ENCODE measurements at regions not wholly inside any gene's neighbourhood (a gene's known extent, or its start where the extent isn't known, plus 50 kb on each side); places are given as distances from the start of the nearest gene placed in this dataset.

DNA sequence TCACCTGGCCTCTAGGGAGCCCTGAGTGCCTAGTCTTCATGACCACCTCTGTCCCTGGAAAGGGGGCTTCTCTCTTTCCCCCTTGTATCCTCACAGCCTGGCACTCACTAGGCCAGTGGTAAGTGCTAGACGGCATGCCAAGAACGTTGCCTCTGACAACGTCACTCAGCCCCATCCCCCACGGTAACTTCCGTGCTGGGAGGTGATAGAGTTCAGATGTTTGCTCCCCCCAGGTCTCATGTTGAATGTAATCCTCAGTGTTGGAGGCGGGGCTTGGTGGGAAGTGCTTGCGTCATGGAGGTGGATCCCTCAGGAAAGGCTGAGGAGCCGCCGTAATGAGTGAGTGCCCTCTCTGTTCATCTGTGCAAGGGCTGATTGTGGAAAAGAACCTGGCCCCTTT lies 343.3 kb upstream of the MKI67 start:
- no peak for DNase-seq

DNA sequence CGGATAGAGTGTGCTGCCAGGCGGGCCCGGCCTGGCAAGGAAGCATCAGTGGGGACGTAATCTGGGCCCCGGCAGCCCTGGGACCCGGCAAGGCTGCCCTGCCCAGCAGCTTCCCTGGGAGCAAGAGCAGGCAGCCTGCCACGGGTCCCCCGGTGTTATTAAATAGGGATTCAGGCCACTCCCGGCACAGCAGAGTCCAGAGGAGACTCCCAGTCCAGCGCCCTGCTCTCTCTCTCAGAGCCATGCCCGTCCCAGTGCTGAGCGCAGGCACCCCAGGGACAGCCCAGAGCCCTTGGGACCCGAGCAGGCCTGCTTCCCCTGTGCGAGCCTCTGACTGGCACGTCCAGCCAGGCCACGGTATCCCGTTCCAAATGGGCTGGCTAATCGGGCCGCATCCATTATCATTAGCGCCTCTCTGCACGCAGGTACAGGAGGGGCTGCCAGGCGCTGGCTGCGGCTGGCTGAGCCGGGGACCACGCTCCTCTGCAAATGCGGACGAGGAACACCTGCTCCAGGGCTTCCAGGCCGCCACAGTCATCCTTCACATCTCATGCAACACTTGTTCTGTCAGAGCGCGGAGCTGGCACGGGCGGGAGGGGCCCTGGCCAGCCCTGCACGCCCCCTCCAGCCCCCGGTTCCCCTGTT lies 344.2 kb upstream of the MKI67 start:
- no peak for DNase-seq

DNA sequence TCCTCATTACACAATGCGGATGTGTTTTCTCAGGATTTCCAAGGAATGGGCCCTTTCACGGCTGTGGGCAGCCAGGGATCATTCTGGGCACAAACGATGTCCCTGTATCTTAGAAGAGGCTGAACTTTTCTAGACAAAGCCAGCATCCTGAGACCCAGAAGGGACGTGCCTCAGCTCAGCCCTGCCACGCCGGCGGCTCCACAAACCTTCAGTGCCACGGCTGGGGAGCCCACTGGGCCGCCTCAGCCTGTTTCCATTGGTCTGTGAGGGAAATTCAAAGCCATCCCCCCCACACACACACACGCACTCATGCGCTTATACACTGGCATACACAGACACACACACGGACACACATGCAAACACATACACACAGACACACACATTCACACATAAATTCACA lies 344.9 kb upstream of the MKI67 start:
- DNase-seq, result no peak

DNA sequence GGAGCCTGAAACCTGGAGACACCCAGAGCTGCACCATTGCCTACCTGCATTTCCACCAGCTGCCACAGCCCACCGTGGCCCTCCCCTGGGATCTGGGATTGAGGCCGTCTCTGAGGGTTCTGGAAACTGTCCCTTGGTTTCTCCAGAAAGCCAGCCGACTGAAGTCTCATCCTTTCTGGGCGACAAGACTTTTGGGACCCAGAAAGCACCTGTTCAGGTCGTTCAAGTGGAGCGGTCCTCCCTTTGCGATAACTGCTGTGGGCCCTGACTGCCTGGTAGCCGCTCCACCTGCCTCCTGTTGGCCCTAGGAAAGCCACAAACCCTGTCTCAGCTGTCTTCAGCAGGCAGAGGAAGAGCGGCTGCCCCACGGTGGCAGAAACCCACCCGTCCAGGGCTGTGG lies 346.0 kb upstream of the MKI67 start:
- no peak for DNase-seq

DNA sequence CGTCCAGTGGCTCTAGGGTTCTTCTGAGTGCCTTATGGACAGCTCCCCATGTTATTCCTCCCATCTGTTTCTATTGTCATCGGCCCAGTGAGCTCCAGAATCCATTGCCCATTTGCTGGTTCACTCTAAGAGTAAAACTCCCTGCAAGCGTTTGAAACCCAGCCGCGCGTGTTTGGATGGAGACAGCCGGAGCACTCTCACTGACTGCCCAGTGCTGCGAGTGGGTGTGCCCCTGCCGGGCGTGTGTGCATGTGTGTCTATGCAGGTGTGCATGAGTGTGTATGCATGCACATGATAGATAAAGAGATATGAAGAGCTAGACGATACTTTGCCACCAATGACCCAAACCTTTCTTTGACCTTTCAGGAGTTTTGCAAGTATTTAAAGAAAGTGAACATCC lies 347.2 kb upstream of the MKI67 start:
- no peak for DNase-seq

DNA sequence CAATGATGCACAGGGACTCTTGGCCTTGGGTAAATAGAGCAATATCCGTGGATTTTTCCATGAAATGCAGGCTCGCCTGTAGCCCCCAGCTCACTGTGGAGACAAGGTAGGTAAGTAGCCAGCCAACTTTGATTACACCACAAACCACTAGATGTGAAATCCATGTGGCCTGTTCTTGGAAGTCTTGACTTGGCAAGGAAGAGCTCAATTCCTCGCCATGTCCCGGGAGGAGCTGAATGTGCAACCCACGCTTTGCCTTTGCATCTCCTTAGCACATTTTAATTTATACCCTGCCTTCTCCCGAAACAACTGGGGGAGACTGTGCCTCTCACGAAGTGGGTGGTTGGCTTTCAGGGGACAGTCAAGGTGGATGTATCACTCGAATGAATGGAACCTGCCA lies 347.7 kb upstream of the MKI67 start:
- DNase-seq, result no peak

DNA sequence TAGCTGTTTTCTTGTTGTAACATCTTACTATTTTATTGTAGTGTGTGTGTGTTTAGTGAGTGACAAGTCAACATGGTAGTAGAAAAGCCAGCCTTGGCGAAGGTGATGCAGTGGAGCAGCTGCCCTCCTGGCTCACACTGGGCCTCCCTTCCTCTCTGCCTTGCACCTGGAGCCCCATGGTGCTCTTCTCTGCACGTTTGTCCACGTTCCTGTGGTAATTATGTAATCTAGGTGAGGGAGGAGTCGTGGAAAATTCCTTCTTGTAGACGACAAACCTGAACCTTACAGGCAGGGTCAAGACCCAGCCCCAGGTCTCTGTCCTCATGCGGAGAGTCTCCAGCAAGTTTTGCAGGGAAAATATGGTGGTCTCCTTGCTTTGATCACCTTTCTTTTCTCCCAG lies 348.3 kb upstream of the MKI67 start:
- no peak for DNase-seq

DNA sequence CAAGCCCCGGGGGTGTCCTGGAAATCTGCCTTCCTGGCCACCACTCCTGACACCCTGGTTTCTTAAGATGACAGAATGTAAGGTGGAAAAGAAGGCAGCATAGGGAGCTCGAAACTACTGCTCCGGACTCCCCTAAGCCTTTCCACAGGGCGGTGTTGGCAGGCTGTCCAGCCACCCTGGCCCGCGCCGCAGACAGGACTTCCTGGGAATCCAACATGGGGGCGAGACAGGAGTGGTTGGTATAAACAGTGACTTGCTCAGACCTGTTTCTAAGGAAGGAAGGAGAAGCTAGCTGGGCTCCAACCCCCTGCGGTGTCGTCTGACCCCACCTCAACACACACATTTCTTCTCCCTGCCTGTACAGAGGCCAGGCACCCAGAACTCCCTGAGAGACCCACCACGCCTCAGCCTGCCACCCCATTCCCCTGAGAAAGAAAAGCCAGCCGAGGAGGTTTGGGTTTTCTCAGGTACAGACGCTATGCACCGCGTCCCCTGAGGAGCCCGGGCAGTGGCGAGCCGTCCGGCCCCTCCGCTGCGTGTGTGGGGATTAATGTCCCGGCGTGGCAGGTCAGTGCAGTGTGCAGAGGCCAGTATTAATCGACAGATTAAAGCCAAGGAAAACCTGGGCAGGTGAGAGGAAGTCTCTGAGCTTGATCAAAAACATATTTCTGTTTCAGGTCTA lies 349.6 kb upstream of the MKI67 start:
- no peak for DNase-seq

DNA sequence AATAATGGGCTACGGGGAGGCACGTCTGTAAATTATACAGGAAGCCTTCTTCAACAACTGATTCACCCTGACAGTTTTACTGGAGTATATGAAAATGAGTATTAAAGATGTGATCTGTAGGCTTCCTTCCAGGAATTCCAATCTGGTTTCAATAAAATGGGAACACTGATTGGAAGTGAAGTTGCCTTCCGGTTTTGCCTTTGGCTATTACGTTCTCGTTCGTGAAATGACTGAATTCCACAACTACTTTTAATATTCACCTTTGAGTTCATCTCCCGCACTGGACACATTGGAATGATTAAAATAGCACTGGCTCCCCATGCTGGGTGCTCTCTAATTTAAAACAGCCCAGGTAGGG lies 350.1 kb upstream of the MKI67 start:
- DNase-seq, result no peak

DNA sequence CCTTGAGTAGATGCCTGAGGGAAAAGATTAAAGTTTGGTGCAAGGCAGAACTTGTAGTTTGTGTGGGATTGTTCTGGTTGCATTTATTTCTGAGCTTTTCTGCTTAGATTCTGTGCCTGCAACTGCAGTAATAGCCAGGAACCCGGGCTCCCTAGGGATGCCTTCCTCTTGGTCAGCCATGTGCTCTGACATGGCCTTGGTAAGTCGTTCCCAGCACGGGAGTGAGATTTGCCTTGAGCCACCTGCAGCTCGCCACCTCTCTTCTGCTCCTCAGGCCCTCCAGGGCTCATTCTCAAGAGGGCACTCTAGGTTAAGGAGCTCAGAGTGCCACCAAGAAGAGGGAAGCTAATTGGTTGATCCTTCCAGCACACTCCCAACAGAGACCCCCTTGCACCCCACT lies 350.6 kb upstream of the MKI67 start:
- no peak for DNase-seq

DNA sequence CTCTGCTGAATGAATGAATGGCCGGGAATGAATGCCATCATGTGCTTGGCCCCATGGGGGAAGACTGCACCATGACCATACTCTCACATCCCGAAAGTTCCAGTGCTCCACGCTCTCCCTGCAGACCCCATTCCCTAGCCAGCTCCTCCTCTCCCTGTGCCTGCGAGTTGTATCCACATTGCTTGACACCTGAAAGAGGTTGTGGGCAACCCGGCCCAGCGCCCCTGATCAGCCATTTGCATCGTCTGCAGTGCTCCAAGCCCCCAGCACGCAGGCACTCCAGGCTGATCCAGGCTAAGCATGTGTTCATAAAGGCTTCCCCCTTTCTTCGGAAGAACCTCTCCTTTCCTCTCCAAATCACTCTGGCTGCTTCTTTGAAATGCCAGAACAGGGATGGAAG lies 354.4 kb upstream of the MKI67 start:
- no peak for DNase-seq

DNA sequence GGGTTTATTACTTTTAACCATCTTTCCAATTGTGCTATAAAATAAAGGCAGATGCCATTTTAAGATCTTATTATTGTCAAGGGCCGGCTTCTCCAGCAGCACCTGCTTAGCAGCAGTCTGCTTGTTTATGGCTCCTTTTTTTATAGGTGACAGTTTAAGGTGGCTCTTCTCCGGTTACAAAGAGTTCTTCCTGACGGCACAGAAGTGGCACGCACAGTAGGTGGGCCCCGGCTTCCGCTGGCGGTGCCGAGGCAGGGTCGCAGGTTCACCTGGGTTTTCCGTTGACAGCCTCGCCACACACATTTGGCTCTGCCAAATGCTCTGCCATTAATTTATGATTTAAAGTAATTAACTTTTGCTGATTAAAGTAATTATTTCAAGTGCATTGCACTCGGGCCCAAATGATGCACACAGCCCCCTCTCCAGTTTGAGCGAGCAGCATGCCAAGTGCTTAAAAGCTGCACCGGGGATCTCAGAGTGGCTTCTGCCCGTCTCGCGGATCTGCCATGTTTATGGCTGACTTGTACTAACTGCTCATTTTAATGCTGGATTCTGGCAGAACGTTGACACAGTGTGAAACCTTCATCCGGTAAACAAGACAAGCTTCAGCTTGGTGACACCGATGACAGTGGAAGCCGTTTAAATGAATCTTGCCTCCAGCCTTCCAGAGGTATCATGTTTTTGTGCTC lies 355.1 kb upstream of the MKI67 start:
- no peak for DNase-seq

DNA sequence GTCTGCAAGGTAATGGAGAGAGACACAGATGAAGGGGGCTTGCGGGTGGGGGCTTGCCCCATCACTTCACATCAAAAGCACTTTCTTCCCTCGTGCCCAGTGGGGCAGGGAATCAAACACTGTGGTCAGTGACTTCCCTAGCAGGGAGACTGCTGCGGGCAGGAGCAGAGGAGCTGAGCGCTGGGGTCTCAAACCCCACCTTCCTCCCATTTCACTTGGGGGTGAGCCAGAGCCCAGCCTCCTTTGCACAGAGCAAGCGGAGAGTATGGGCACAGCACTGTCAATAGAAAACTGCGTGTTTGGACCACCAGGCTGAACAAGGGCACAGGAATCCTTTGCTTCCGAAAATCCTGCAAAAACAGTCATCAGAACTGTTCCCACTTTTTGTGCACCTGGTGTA lies 355.8 kb upstream of the MKI67 start:
- no peak for DNase-seq

DNA sequence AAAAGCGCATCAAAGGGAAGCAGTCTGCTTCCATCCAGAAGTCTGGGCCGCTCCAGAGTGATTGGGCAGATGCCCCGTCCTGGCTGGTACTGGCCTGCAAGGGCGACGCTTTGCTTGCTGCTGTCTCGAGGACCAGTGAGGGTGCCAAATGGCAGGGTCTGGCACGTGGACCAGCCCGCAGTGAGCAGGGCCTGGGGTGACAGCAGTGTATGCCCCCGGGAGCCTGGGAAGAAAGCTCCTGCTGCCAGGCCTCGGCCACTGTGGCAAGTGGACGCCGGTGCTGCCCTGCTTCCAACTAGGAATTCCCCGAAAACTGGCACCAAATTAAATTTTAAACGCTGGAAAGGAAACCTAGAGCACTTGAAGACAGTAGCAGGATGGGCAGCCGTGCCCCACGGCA lies 357.0 kb upstream of the MKI67 start:
- DNase-seq, result no peak

DNA sequence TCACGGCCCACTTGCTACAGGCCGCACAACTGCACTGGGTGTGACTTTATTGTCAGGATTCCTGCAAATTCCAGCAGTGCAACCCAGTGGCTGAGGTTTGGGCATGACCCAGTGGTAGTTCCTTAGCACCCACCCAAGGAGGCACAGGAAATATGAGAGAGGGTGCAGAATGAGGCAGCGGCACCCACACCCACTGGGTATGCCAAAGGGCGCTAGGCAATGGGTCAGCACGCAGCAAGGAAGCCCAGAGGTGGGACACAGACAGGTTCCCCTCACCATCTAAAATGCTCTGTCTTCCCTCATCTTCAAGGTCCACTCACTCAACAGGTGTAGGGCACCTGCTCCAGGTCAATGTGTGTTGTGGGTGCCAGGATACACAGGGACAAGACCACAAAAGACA lies 357.8 kb upstream of the MKI67 start:
- DNase-seq, result no peak

DNA sequence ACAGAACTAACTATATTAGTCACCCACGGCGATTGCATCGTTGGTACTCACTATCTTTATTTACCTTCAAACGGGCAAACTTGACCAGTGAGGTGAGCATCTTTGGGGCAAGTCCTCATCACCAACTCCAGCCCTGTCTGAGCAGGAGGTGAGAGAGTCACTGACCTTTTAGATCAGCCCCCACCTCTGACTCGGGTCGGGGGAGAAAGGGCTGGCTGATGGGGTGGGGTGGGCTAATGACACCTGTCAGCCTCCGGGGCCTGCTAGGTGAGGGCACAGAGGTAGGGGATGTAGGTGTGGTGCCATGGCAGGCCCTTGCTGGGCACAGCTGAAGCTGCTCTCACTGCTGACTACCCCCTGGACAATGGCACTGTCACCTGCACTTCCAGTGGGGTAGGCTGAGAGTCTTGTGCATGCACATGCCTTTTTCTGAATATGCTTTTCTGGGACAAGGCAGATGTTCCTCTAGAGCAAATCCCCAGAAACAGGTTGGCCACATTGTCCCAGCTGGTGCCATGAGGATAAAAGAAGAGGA lies 359.5 kb upstream of the MKI67 start:
- no peak for DNase-seq

DNA sequence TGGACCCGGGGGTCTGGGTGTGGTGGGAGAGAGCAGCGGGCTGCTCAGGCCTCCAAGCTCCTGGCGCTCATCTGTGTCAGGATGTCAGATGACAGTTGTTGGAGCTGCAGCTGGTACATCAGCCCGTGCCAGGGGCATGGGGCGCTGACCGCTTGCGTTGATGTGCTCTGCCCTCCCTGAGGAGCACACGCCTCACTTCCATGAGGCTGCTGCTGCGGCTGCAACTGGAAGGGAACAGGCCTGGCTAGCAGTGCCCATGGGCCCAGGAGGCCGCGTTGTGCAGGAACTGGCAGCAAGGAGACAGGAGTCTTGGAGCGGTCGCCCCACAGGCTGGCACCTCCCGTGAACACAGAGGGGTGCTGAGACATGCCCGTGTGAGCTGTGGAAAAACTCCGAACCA lies 361.3 kb upstream of the MKI67 start:
- no peak for DNase-seq

DNA sequence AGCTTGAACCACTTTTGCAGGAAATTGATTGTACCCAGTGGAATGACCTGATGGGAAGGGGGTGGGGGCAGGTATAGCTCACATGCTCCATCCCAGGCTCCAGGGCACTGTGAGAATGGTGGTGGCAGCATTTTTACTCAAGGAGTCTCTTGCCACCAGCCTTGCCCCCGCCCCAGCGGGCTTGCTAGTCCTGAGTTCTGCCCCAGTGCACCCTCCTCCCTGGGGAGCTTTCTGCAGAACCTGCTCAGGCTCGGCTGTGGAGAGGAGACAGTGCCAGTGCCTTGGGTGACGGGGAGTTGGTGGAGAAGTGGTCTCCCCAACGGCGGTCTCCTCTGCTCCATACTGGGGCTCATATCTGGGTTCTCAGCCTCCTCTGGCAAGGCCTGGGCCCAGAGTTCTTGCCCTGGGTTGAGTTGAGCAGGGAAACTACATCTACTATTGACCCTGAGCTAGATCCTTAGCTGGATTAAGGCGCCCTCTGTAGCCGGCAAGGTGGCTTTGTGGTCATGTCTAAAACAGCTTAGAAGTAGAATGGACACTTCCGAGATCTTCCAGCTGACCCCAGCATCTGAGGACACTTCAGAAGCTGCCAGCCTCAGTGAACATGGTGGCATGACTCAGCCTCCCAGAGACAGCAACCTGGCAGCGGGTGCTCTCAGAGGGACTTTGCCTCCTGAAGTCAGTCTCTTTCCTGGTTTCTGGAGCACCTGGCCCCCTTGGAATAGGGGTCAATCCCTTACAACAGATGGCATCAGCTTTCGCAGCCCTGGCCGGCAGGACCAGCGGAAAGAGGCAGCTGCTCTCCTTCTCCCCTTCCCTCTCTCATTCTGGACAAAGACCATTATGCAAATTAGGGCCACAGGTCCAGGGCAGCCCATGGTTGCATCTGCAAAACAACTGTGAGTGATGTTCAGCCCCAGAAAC lies 363.4 kb upstream of the MKI67 start:
- no peak for DNase-seq

DNA sequence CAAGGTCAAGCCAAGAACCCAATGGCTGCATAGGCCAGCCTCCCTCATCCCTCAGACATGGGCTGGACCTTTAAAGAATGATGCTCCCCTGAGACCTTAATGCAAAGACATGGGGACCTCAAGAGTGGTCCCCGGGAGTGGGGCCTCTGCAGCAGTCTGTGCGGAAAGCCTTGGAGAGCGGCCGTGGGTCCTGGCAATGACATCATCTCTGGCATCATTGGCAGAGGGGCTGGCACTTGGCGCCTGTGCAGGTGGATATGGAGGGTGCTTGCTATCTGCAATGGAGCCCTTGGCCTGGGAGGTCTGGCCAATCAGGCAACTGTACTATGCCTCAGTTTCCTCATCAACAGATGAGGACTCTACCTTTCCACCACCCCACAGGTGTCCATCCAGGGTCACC lies 365.5 kb upstream of the MKI67 start:
- no peak for DNase-seq

DNA sequence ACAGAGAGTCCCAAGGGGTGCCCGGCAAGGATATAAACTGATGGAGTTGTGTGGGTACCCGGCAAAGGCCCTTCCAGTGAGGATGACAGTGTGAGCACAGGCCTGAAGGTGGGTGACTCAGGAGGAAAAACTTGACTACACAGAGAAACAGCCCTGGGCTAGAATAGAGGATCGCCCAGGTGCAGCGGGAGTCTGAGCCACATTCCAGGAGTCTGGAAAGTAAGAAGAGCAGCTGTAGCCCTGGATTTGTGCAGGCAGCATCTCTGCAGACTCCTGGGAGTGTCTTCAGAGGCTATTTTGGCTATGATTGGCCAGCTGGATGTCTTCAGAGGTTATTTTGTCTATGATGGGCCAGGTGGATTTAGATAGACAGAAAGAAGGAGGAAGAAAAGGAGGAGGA lies 367.6 kb upstream of the MKI67 start:
- DNase-seq, result no peak

DNA sequence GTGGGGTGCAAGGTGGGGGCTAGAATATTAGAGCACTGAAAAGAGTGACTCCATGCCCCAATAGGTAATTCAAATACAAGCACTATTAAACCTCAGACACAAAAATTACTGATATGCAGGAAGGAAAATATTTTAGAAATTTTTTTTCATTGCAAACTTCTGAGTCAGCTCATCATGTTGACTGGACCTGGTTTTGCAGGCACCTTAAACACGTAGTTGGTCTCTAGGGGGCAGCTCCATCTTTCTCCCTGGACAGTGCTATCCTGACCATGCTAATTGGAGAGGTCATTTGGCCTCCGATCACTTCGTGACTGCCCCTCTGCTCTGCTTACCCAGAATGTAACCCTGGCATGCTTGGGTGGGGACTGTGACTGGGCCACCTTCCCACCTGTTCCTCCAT lies 368.4 kb upstream of the MKI67 start:
- DNase-seq, result no peak

DNA sequence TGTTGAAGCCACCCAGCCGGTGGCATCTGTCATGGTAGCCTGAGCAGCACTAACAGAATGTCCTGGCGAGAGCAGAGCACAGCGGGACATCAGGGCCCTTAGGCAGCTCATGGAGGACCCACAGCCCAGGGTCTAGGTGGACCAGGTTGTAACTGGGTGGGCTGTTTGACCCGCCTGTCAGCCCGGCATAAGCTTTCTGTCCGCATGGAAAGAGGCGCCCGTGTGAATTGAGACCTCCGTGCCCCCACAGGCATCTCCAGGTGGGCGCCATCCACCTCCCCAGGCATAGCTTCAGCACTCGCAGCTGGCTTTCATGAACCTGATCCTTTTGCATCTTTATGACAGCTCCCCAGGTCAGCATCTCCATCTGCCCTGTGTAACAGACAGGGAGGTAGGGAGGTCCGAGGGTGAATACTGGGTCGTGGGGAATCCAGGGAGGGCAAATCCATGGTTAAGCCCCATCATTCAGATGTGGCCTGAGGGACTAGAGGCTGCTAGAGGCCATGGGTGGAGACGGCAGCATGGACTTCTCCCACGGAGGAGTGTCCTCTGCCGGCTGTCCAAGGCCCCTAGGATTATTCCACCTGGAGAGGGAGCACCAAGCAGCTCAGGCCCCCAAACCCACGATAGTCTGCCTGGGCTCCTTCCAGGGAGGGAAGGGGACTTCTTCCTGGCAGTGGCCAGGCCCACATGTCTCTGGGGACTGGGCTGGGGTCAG lies 371.6 kb upstream of the MKI67 start:
- no peak for DNase-seq
